Esophagus mucosa (tissue), 1 donor: ENCODE measurements at regions not wholly inside any gene's neighbourhood (a gene's known extent, or its start where the extent isn't known, plus 50 kb on each side); places are given as distances from the start of the nearest gene placed in this dataset.
"Not testable (repeated sequence)": the region's sequence is repeated elsewhere in the genome, so short reads cannot be mapped to it uniquely, and the experiment has no call there.

Experiments used
- ATAC-seq: fragments of 200-7000 bp; cut with Tn5 transposase; one replicate; pipeline ENCODE4 v1.9.1; 2020
- donor health status: DM: yes; HTN: yes; CAD: no.

- ATAC-seq, result no peak
Measured at GRCh38 chr21:38999161-38999560, 184.1 kb downstream of the PSMG1 start.

- not testable (repeated sequence) for ATAC-seq
Measured at GRCh38 chr21:38998281-38998680, 185.0 kb downstream of the PSMG1 start.

GRCh38 chr21:38997843-38998175, 185.4 kb downstream of the PSMG1 start:
- ATAC-seq, result not testable (repeated sequence)

- no peak for ATAC-seq
Measured at GRCh38 chr21:38997051-38997842, 186.0 kb downstream of the PSMG1 start.

GRCh38 chr21:38996355-38996754, 186.9 kb downstream of the PSMG1 start:
- ATAC-seq, result no peak

GRCh38 chr21:38995731-38996130, 187.5 kb downstream of the PSMG1 start:
- no peak for ATAC-seq

- ATAC-seq, result no peak
Measured at GRCh38 chr21:38995071-38995669, 188.1 kb downstream of the PSMG1 start.

GRCh38 chr21:38994042-38994441, 188.3 kb downstream of the ETS2 start:
- no peak for ATAC-seq

- ATAC-seq, result peak; percentile 73
Measured at GRCh38 chr21:38993561-38993960, 187.8 kb downstream of the ETS2 start.

- no peak for ATAC-seq
Measured at GRCh38 chr21:38992737-38993136, 187.0 kb downstream of the ETS2 start.

GRCh38 chr21:38990424-38990794, 184.7 kb downstream of the ETS2 start:
- ATAC-seq, result peak; percentile 16

- ATAC-seq, result peak; percentile 51
Measured at GRCh38 chr21:38989745-38990423, 184.2 kb downstream of the ETS2 start.

- no peak for ATAC-seq
Measured at GRCh38 chr21:38989379-38989744, 183.6 kb downstream of the ETS2 start.

GRCh38 chr21:38988509-38989378, 183.0 kb downstream of the ETS2 start:
- no peak for ATAC-seq

- no peak for ATAC-seq
Measured at GRCh38 chr21:38987633-38988508, 182.1 kb downstream of the ETS2 start.

GRCh38 chr21:38986806-38987632, 181.3 kb downstream of the ETS2 start:
- no peak for ATAC-seq

- ATAC-seq, result no peak
Measured at GRCh38 chr21:38986406-38986805, 180.7 kb downstream of the ETS2 start.

GRCh38 chr21:38985568-38986378, 180.0 kb downstream of the ETS2 start:
- ATAC-seq, result peak; percentile 47

GRCh38 chr21:38984982-38985567, 179.3 kb downstream of the ETS2 start:
- ATAC-seq, result no peak

GRCh38 chr21:38984568-38984967, 178.8 kb downstream of the ETS2 start:
- ATAC-seq, result no peak
